GM12875 (cell line): ENCODE measurements at regions not wholly inside any gene's neighbourhood (a gene's known extent, or its start where the extent isn't known, plus 50 kb on each side); places are given as distances from the start of the nearest gene placed in this dataset.

ENCODE experiments used
- H3K4me3 ChIP-seq: one replicate; pipeline ENCODE4 v1.5.1; 2011; ENCODE audit warnings: low read depth, low read length, control low read depth
- CTCF ChIP-seq: IDR thresholded peaks from 2 replicates; pipeline ENCODE4 v1.5.1; 2011; ENCODE audit warnings: low read depth, mild to moderate bottlenecking, control low read depth, inconsistent platforms, low read length, moderate library complexity, borderline replicate concordance; ENCODE audit not compliant: insufficient read depth

GRCh38 chr1:87508247-87508787 is 179.6 kb downstream of the LMO4 start:
- no peak for TF ChIP-seq CTCF
- no peak overlapping the region for H3K4me3 ChIP-seq

DNA sequence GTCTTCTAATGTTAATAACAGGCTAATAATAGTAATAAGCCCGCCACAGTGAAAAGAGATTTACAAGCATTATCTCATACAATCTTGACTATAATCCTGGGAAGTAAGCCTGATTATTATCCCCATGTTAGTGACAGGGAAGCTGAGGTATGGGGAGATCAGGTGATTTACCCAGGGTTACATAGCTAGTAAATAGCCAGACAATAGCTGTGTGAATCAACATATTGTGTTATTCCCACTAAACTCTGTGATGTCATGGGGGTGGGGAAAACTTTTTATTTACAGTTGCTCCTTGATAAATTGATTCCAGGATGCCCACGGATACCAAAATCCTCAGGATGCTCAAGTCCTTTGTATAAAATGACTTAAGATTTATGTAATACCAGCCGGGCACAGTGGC is 181.9 kb downstream of the LMO4 start:
- TF ChIP-seq CTCF, result no peak
- no peak overlapping the region for H3K4me3 ChIP-seq

DNA sequence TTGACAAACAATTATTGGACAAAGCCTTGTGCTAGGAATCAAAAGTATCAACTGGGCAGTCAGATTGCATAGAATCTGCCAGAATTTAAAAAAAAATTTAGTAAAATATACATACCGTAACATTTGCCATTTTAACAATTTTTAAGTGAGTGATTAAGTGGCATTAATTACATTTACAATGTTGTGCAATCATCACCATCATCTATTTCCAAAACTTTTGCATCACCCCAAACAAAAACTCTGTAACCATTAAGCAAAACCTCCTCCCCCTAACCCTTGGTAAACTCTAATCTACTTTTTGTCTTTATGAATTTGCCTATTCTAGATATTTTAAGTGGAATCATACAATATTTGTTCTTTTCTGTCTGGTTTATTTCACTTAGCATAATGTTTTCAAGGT is 182.8 kb downstream of the LMO4 start:
- no peak for TF ChIP-seq CTCF
- H3K4me3 ChIP-seq, result no peak overlapping the region

DNA sequence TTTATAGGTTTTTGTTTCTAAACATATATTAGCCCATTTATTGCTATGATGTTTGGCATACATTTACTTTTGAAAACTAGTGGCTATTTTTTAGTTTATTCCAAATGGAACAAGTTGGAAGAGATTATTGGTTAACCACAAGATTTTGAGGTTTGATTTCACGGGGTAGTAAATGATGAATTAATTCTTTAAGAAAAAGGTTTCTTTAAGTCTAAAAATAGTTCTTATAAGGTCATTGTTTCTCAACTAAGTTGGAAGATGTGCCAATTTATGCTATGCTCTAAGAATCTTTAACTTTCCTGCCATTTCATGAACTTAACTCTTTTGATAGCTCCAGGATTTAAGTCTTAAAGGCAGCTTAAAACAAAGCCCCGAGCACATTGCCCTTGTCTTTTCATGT is 183.8 kb downstream of the LMO4 start:
- H3K4me3 ChIP-seq, result no peak overlapping the region
- TF ChIP-seq CTCF, result no peak

DNA sequence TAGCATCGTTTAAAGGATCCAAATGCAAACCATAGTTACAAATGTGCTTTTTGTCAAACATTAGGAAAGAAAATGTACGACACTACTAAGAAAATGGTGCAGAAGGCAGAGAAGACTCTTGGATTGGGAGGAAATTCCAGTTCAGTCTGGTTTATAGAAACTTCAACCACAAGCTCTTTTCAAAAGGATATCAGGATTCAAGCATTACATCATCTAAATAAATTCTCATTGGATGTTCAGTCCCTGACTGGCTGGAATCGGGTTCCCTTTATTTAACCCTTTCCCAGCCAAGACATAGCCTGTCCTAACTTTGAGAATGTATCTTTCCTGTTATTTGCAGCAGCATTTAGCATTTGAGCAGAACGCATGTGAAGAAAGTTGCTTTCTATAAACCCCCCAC is 184.6 kb downstream of the LMO4 start:
- no peak overlapping the region for H3K4me3 ChIP-seq
- TF ChIP-seq CTCF, result no peak

DNA sequence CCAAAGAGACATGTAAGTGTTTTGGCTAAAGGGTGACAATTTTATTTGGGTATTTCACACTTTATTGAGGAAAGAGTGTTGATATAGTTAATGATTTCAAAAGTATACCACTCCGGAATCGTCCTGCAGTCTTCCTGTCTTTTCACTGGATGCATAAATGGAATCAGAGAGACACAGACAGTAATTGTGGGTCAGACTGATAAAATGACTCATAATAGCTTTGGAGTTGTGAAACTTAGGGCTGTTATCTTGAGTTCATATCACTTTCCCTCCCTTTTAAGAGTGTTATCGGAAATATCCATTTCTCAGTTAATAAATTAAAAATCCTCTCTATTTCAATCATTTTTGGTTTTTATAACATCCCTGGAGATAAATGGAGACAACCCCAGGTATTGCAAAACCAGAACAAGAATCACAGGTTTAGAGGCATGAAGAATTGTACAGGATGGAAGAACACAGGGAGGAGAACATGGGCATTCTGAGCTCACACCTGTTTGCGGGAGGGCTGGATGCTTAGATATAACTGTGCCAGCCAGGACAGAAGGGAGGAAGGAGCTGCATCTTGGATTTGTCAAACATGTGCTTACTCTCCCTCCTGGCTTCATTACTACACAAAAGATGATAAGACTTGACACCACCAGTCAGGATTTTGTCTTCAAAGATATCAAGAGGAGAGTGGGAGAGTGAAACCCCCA is 185.4 kb downstream of the LMO4 start:
- TF ChIP-seq CTCF, result no peak
- H3K4me3 ChIP-seq, result no peak overlapping the region

DNA sequence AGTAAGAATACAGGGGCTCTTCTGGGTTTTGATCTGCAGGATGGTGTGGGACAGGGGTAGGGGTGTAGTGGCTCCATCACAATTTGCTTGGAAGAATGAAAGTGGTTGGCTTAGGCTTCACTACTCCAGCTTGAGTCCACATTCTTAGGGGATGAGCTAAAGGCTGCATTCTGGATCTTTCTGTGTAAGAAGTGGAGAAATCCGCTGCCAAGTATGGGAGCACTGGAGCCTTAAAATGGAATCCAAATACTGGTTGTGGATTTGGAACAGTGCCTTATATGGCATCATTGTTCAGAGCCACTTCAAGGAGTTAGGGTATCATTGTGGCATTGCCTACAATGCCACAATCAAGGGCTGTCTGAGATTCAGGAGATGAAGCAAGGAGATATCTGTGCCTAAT is 187.1 kb downstream of the LMO4 start:
- TF ChIP-seq CTCF, result no peak
- no peak overlapping the region for H3K4me3 ChIP-seq
